Large intestine (tissue), 3 donors: ENCODE measurements at regions not wholly inside any gene's neighbourhood (a gene's known extent, or its start where the extent isn't known, plus 50 kb on each side); places are given as distances from the start of the nearest gene placed in this dataset.

Experiments used
- DNase-seq, 2 donors: peaks; one replicate each; pipeline versions ENCODE4 v3.0.0 to v3.0.0-alpha.2; 2013
- H3K27ac ChIP-seq: one replicate; pipeline ENCODE4 v1.5.1; 2013; ENCODE audit warnings: low read length
- H3K27me3 ChIP-seq: 2 replicates; pipeline ENCODE4 v1.6.1; 2013; ENCODE audit warnings: low read length; ENCODE audit not compliant: control insufficient read depth, insufficient read depth
- H3K36me3 ChIP-seq: 2 replicates; pipeline ENCODE4 v1.6.1; 2013; ENCODE audit warnings: low read length; ENCODE audit not compliant: control insufficient read depth, insufficient read depth
- H3K4me1 ChIP-seq: one replicate; pipeline ENCODE4 v1.6.1; 2013; ENCODE audit warnings: low read length; ENCODE audit not compliant: control insufficient read depth, insufficient read depth
- H3K4me3 ChIP-seq: one replicate; pipeline ENCODE4 v1.5.1; 2013; ENCODE audit warnings: low read length
- H3K9me3 ChIP-seq: one replicate; pipeline ENCODE4 v1.6.1; 2013; ENCODE audit warnings: mild to moderate bottlenecking, low read depth, low read length, moderate library complexity; ENCODE audit not compliant: control insufficient read depth
- WGBS: methylation state at CpG from one replicate; pipeline ENCODE4 v1.1.5; 2013; ENCODE audit warnings: low lambda C conversion rate; ENCODE audit not compliant: insufficient coverage; 5-methylcytosine and 5-hydroxymethylcytosine counted together

DNA sequence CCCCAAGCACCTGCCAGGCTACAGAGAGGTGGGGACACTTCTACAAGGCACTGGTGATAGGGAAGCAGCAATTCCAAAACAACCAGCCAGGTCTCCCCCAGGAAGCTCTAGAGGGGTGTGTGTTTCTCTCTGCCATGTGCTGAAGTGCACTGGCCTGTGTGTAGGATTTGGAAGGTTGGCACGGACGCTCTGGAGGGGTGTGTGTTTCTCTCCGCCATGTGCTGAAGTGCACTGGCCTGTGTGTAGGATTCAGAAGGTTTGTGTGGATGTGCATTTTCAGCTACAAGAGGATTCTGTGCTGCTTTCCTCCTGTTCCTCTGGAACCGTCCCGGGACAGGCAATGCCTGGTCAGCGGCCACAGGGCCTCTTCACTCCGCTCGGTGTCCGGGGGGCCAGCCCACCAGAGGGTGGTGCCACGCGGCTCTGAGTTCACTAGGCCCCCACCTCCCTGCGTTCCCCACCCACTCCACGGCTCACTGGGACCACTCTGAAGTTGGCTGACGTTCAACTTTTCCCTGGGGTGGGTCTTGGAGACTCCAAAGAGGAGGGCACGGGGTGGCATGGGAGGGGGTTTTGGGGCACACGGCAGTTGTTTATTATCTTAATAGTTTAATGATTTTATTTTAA is 552.8 kb downstream of the BRD1 start:
- Histone ChIP-seq H3K9me3 (no peaks in the 10 kb centered on the region), H3K4me1 (no peaks in the 10 kb centered on the region), H3K36me3 (no peaks in the 10 kb centered on the region), H3K27me3 (peaks cover 9% of the 10 kb centered on the region), H3K4me3 (no peak overlapping the region), H3K27ac (no peak overlapping the region)
- no peak for DNase-seq
- WGBS = no CpG with 5 or more reads among the region's 16 CpGs

DNA sequence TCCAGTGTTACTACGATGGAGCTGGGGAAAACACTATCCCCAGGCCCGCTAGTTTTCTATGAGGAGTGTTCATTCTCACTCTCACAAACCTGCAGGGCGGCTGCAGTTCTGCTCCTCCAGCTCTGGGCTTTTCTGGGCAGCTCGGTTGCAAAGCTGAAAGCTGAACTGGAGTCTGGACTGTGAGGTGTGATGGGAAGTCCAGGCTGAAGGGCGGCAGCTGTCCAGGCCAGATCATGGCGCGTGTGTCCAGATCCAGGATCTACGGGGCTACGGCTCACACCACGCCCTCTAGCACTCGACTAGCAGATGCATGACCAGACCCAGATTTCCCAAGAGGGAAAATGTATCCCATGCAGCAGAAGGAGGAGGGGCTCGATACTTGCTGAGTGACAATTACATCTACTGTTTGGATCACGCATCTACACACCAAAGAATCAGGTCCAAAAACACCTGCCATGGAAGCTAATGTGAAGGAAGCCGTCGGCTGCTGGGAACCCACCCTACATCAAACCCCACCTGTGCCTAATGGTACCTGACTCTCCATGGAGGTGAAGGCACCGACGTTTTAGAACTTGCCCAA is 555.0 kb downstream of the BRD1 start:
- Histone ChIP-seq H3K4me3 (no peak overlapping the region), H3K27me3 (peaks cover 9% of the 10 kb centered on the region), H3K4me1 (no peaks in the 10 kb centered on the region), H3K9me3 (no peaks in the 10 kb centered on the region), H3K36me3 (no peaks in the 10 kb centered on the region), H3K27ac (no peak overlapping the region)
- no peak for DNase-seq
- WGBS = no CpG with 5 or more reads among the region's 17 CpGs

DNA sequence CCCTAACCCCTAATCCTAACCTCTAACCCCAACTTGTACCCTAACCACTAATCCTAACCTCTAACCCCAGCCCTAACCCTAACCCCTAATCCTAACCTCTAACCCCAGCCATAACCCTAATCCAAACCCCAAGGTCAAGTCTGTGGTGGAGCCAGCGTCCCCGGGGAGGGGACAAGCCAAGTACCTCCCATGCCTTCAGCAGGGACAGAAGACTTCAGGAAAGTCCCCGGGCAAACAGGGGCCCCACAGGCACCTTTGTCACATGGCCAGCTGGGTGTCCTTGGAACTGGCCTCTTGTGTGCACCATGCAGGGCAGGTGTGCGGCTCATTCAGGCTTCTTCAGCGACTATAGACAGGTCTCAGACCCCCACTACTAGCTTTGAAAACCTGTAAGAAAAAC is 555.8 kb downstream of the BRD1 start:
- no CpG with 5 or more reads among the region's 5 CpGs for WGBS
- no peaks in the 10 kb centered on the region for H3K36me3 ChIP-seq
- H3K4me1 ChIP-seq = no peaks in the 10 kb centered on the region
- DNase-seq = no peak
- no peaks in the 10 kb centered on the region for H3K9me3 ChIP-seq
- H3K27me3 ChIP-seq = peaks cover 12% of the 10 kb centered on the region
- no peak overlapping the region for H3K4me3 ChIP-seq
- H3K27ac ChIP-seq = no peak overlapping the region

DNA sequence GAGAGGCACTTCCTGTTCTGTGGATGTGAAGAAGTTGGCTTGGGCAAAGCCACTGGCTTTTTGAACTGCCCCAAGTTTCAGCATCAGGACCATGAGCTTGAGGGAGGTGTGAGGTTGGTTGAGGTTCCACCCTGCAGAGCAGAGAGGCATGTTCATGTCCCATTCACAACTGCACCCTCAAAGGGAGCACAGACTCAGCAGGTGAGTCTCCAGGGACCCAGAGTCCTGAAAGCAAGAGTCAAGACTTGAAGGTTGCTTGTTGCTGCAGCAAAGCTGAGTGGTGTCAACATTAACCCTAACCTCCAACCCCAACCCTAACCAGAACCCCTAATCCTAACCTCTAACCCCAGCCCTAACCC is 556.3 kb downstream of the BRD1 start:
- Histone ChIP-seq H3K9me3 (no peaks in the 10 kb centered on the region), H3K27ac (no peak overlapping the region), H3K4me1 (no peaks in the 10 kb centered on the region), H3K27me3 (peaks cover 16% of the 10 kb centered on the region), H3K4me3 (no peak overlapping the region), H3K36me3 (no peaks in the 10 kb centered on the region)
- DNase-seq = no peak

- H3K9me3 ChIP-seq = no peaks in the 10 kb centered on the region
- DNase-seq = no peak
- no CpG with 5 or more reads among the region's 17 CpGs for WGBS
- H3K4me3 ChIP-seq = no peak overlapping the region
- no peaks in the 10 kb centered on the region for H3K4me1 ChIP-seq
- peaks cover 17% of the 10 kb centered on the region for H3K27me3 ChIP-seq
- H3K27ac ChIP-seq = no peak overlapping the region
- H3K36me3 ChIP-seq = no peaks in the 10 kb centered on the region
These were observed 556.9 kb downstream of the BRD1 start for GRCh38 chr22:49270595-49271368.

DNA sequence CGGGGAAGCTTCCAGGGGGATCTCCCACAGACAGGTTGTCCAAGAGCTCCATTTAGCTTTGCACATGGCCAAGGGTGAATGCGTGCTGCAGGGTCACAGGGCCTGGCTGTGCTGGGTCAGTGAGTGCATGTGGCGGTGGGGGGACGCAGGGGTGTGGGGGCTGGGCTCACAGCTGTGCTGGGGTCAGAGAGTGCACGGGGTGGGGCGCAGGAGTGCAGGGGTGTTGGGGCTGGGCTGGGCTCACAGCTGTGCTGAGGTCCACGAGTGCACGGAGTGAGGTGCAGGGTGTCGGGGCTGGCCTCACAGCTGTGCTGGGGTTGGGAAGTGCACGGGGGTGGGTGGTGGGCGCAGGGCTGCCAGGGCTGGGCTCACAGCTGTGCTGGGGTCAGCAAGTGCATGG is 557.7 kb downstream of the BRD1 start:
- no CpG with 5 or more reads among the region's 11 CpGs for WGBS
- H3K4me3 ChIP-seq = no peak overlapping the region
- H3K4me1 ChIP-seq = no peaks in the 10 kb centered on the region
- no peak for DNase-seq
- H3K36me3 ChIP-seq = no peaks in the 10 kb centered on the region
- no peaks in the 10 kb centered on the region for H3K9me3 ChIP-seq
- H3K27ac ChIP-seq = no peak overlapping the region
- H3K27me3 ChIP-seq = peaks cover 17% of the 10 kb centered on the region

GRCh38 chr22:49269371-49269770 is 558.3 kb downstream of the BRD1 start:
- WGBS = no CpG with 5 or more reads among the region's 6 CpGs
- Histone ChIP-seq H3K4me3 (no peak overlapping the region), H3K4me1 (no peaks in the 10 kb centered on the region), H3K9me3 (no peaks in the 10 kb centered on the region), H3K27ac (no peak overlapping the region), H3K36me3 (no peaks in the 10 kb centered on the region), H3K27me3 (peaks cover 17% of the 10 kb centered on the region)
- no peak for DNase-seq

GRCh38 chr22:49268924-49269323 is 558.7 kb downstream of the BRD1 start:
- Histone ChIP-seq H3K27me3 (peaks cover 17% of the 10 kb centered on the region), H3K4me1 (no peaks in the 10 kb centered on the region), H3K27ac (no peak overlapping the region), H3K4me3 (no peak overlapping the region), H3K36me3 (no peaks in the 10 kb centered on the region), H3K9me3 (no peaks in the 10 kb centered on the region)
- DNase-seq = no peak
- no CpG with 5 or more reads among the region's 4 CpGs for WGBS

- H3K27ac ChIP-seq = no peak overlapping the region
- no CpG with 5 or more reads among the region's 7 CpGs for WGBS
- no peak overlapping the region for H3K4me3 ChIP-seq
- peaks cover 17% of the 10 kb centered on the region for H3K27me3 ChIP-seq
- H3K4me1 ChIP-seq = no peaks in the 10 kb centered on the region
- H3K36me3 ChIP-seq = no peaks in the 10 kb centered on the region
- no peak for DNase-seq
- H3K9me3 ChIP-seq = no peaks in the 10 kb centered on the region
These were observed 559.7 kb downstream of the BRD1 start for GRCh38 chr22:49267996-49268395.

GRCh38 chr22:49266561-49267519 is 560.8 kb downstream of the BRD1 start:
- H3K27me3 ChIP-seq = peaks cover 17% of the 10 kb centered on the region
- H3K4me3 ChIP-seq = no peak overlapping the region
- WGBS = 85% methylated on average over 8 of the region's 53 CpGs
- no peaks in the 10 kb centered on the region for H3K9me3 ChIP-seq
- H3K27ac ChIP-seq = no peak overlapping the region
- H3K4me1 ChIP-seq = no peaks in the 10 kb centered on the region
- no peaks in the 10 kb centered on the region for H3K36me3 ChIP-seq
- no peak for DNase-seq
